ENCODE measurements at regions not wholly inside any gene's neighbourhood (a gene's known extent, or its start where the extent isn't known, plus 50 kb on each side); places are given as distances from the start of the nearest gene placed in this dataset.

- TF ChIP-seq CTCF (IDR thresholded peaks at IDR 0.05; ENCODE audit: poor library complexity), result no peak
- no peak for TF ChIP-seq EZH2 (IDR thresholded peaks at IDR 0.05; ENCODE audit: borderline replicate concordance)
Observed at GRCh38 chr2:45268631-45269030, 259.4 kb upstream of the SIX2 start.
